GM21423 (cell line): ENCODE measurements at regions not wholly inside any gene's neighbourhood (a gene's known extent, or its start where the extent isn't known, plus 50 kb on each side); places are given as distances from the start of the nearest gene placed in this dataset.
"Not testable (repeated sequence)": the region's sequence is repeated elsewhere in the genome, so short reads cannot be mapped to it uniquely, and the experiment has no call there.

ENCODE experiments used
- ATAC-seq: cut with Tn5 transposase; IDR thresholded peaks from one replicate; pipeline ENCODE4 v1.9.1; 2021; ENCODE audit warnings: mild to moderate bottlenecking, moderate library complexity; ENCODE audit not compliant: unreplicated experiment

GRCh38 chr4:33429971-33430370 is 2709.8 kb downstream of the PCDH7 start:
- no peak for ATAC-seq

GRCh38 chr4:33437406-33437805 is 2717.2 kb downstream of the PCDH7 start:
- no peak for ATAC-seq

GRCh38 chr4:33446953-33447352 is 2726.8 kb downstream of the PCDH7 start:
- no peak for ATAC-seq

- ATAC-seq, result no peak
These were observed 2728.8 kb downstream of the PCDH7 start for GRCh38 chr4:33448948-33449347.

- ATAC-seq, result no peak
These were observed 2733.3 kb downstream of the PCDH7 start for GRCh38 chr4:33453436-33453835.

- no peak for ATAC-seq
These were observed 2733.7 kb downstream of the PCDH7 start for GRCh38 chr4:33453916-33454315.

- ATAC-seq, result no peak
These were observed 2745.4 kb downstream of the PCDH7 start for GRCh38 chr4:33465565-33465964.

- no peak for ATAC-seq
These were observed 2747.1 kb downstream of the PCDH7 start for GRCh38 chr4:33467291-33467690.

GRCh38 chr4:33470805-33471204 is 2750.6 kb downstream of the PCDH7 start:
- no peak for ATAC-seq

GRCh38 chr4:33477715-33478114 is 2757.5 kb downstream of the PCDH7 start:
- no peak for ATAC-seq

GRCh38 chr4:33482773-33483172 is 2761.5 kb downstream of the ARAP2 start:
- ATAC-seq, result no peak

GRCh38 chr4:33485111-33485510 is 2759.2 kb downstream of the ARAP2 start:
- no peak for ATAC-seq

GRCh38 chr4:33493231-33493630 is 2751.1 kb downstream of the ARAP2 start:
- no peak for ATAC-seq

GRCh38 chr4:33494150-33494549 is 2750.2 kb downstream of the ARAP2 start:
- no peak for ATAC-seq

GRCh38 chr4:33501587-33501986 is 2742.7 kb downstream of the ARAP2 start:
- ATAC-seq, result not testable (repeated sequence)

- no peak for ATAC-seq
These were observed 2731.9 kb downstream of the ARAP2 start for GRCh38 chr4:33512397-33512796.

GRCh38 chr4:33518856-33519255 is 2725.5 kb downstream of the ARAP2 start:
- ATAC-seq, result no peak

GRCh38 chr4:33532821-33533220 is 2711.5 kb downstream of the ARAP2 start:
- ATAC-seq, result no peak

GRCh38 chr4:33536898-33537297 is 2707.4 kb downstream of the ARAP2 start:
- ATAC-seq, result no peak

GRCh38 chr4:33537527-33537926 is 2706.8 kb downstream of the ARAP2 start:
- ATAC-seq, result no peak

GRCh38 chr4:33543941-33544450 is 2700.3 kb downstream of the ARAP2 start:
- ATAC-seq, result no peak

GRCh38 chr4:33551244-33551643 is 2693.1 kb downstream of the ARAP2 start:
- no peak for ATAC-seq

- no peak for ATAC-seq
These were observed 2683.1 kb downstream of the ARAP2 start for GRCh38 chr4:33561259-33561658.

GRCh38 chr4:33566649-33567048 is 2677.7 kb downstream of the ARAP2 start:
- no peak for ATAC-seq
